Dedifferentiated amniotic fluid mesenchymal stem cell (primary cell): ENCODE measurements at regions not wholly inside any gene's neighbourhood (a gene's known extent, or its start where the extent isn't known, plus 50 kb on each side); places are given as distances from the start of the nearest gene placed in this dataset.

Experiments
- DNase-seq: peaks from one replicate; pipeline ENCODE4 v3.0.0-alpha.2; 2016; ENCODE audit errors: extremely low spot score

DNA sequence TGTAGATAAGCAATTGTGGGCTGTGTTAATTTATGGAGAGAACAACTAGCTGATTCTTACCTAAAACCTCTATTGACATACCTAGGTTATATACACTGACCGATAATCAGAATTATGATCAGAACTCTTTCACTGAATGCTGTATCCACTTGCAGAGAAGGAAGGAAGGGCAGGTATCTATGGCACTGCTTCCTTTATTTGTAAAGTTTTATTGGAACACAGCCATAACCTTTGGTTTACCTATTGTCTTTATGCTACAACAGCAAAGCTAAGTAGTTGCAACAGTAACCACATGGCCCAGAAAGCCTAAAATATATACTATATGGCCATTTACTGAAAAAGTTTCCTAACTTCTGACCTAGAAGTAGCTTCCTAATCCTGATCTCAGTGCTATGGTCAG, 358.9 kb upstream of the ARID1B start:
- no peak for DNase-seq

DNA sequence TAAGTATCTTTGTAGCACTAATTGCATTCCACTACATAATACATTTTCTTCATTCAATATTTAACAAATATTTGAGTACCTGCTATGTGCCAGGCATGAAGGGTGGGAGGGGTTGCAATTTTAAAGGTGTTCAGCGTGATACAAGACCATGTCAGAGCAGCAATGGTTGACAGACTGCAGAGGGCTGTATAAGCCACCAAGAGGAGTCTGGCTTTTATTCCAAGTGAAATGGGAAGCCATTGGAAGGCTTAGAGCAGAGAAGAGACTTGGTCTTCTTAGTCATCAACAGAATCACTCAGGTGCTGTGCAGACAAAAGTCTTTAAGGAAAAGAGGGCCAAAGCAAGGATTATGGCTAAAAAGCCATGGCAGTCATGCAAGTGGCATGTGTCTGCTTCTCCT, 360.8 kb upstream of the ARID1B start:
- DNase-seq = no peak

GRCh38 chr6:156413154-156413553, 364.0 kb upstream of the ARID1B start:
- DNase-seq = no peak

DNA sequence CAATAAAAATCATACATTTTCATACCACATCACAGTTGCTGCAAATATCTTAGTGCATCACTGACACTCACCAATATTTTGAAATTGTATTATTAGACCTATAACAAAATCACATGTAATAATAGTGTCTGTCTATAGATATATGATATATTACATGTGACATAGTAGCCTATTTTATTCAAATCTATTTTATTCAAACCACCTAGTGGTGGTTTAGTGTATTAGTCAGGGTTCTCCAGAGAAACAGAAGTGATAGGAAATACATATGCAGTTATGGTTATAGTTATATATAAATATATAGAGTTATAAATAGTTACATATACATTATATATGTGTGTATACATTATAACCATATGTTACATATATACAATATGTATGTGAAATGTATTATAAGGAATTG, 366.5 kb upstream of the ARID1B start:
- DNase-seq = no peak

DNA sequence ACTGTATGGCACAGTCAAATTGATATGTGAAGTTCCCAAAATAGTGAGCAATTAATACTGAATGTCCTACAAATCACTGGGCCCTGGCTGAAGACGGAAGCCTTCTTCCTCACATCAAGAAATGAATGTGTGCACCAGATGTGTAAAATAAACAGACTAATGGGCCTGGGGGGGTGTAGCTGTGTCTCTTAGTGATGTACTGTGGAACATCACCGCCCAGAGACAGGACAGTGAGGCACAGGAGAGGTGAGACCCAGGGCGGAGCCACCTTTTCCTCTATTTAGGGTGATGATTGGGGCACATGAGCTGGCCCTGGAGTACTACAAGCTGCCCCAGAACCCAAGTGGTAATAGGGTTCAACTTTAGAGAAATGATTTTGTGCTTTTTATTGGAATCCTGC, 368.5 kb upstream of the ARID1B start:
- DNase-seq = no peak

DNA sequence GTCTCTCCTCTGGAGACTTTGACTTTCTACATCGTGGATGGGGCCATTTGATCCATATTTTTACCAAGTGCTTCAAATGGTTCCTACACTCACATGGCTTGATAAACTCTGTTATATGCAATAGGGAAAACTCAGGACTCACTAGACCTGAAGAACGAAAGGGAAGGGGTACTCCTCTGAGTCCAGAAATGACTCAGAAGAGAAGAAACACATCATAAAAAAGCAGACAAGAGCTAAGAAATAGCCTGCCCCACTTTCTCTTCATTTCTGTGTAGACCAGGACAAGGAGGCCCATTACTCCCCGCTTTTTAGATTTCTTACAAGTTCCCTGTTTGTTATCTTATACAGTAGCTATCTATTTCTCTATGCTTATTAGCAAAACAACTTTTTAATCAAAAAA, 369.8 kb upstream of the ARID1B start:
- DNase-seq = no peak

DNA sequence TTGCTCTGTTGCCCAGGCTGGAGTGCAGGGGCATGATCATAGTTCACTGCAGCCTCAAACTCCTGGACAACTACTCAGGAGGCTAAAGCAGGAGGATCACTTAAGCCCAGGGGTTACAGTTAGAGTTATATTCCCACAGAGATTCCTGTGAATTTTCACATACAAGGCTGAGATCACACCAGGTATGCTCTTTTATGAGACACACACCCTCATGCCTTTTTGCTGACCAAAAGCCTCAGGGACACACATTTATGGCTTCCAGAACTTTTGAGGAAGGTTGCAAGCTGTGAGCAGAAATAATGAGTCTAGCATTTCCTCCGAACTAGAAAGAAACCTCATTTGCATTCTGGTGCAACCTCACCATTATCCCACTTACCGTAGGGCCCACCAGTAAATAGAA, 370.5 kb upstream of the ARID1B start:
- DNase-seq = no peak

GRCh38 chr6:156406099-156406498, 371.1 kb upstream of the ARID1B start:
- no peak for DNase-seq

GRCh38 chr6:156402628-156403027, 374.6 kb upstream of the ARID1B start:
- no peak for DNase-seq

- no peak for DNase-seq
Observed at GRCh38 chr6:156402227-156402626, 375.0 kb upstream of the ARID1B start.

DNA sequence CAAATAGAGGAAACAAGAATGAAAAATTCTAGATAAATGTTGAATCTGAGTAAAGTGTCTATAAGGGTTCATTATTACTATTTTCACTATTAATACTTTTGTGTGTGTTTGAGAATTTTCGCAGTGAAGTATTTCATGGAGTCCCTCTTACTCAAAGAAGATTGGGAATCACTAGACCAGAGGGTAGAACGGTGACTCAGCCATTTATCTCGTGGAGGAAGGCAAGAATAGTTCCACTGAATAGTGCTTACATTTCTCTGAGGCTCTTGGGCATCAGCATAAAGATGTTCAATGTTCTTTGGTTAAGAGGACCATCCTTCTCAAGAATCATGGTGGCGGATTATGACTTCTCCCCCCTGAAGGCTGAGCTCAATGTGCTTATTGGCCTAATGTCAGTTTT, 376.7 kb upstream of the ARID1B start:
- no peak for DNase-seq

- no peak for DNase-seq
Observed at GRCh38 chr6:156398966-156399365, 378.2 kb upstream of the ARID1B start.

GRCh38 chr6:156398371-156398770, 378.8 kb upstream of the ARID1B start:
- DNase-seq = no peak

DNA sequence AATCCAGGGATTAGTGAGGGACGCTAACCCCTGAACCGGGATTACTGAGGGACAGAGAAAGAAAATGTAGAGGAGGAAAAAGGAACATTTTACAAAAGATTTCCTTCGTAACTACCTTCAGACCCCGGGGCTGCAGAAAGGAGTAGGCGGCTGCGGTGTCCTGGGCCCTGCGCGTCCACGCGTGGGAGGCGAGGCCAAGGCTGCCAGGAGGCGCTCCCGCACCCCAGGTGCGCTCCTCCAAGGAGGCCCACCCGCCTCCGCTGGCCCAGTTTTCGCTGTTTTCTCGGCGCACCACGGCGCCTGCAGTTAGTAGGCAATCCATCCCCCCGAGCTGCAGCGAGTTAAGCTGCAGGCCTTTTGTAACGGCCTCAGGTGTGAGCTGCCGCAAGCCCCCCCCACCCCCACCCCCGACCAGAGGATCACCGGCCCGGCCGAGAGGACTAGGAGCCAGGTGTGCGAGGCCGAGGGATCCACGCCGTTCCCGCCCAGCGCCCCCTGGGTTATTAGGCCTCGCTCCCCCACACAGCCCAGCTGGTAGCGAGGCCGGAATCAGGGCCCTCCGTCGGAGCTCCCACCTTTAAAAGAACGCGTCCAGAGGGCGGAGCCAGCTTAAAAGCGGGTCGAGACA, 380.3 kb upstream of the ARID1B start:
- no peak for DNase-seq

DNA sequence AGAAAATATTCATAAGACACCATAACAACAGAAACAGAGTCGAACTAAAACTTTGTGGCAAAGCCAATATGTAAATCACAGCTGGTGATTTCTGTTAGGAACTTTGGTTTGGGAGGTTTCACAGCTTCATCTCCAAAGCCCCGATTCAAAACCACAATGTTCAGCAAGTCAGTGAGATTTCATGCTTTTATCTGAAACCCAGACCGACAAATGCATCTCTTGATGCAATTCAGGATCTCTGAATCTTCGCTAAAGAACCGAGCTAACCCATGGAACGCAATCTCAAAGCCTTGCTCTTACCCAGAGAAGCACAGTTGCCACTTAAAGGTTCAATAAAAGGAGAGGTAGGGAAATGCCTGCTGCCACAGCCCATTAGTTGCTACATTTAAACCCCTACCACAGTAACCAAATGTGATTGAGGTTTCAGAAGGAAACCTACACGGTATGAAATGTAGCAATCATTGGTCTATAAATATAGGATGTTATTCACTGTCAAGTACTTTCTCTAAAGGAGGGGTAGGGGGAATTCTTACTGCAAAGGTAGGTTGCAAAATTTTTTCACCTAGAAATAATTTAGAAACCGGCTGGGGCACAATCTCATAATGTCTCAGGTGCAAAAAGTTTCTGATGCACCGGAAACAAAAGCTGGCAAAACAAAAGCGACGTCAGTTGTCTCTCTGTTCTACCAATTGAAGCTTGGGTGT, 381.0 kb upstream of the ARID1B start:
- no peak for DNase-seq

DNA sequence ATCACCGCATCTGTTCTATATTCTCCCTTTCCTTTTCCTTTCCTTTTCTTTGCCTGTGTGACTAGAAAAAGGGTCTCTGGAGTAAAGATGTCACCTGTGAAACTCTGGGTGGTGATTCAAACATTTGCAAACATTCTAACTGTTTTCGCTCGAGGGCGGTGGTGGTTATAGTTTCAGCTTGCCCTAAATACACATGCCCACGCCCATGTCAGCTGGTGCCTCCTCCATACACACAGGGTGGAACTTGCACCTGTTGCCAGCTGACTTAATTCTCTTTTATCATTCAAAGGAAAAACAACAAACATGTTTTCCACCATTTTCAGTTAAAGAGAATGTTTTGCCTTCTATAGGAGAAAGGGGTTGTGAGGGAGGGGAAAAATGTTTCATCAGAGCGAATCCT, 381.9 kb upstream of the ARID1B start:
- no peak for DNase-seq

DNA sequence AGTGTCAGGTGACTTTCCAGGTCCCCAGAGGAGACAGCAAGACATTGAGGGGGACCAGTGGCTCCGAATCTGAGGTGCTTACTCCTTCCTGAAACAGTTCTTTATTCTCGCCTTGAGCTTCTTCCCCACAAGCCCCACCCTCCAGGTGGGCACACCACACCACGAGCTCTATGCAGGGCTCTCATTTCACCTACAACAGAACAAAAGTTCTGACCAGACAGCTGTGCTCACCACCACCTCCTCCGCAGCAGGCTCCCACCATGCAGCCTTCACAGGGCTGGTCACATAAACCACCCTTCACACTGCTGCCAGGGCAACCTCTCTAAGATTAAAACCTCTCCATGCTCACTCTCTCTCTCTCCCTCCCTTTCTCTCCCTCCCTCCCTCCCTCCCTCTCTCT, 384.5 kb upstream of the ARID1B start:
- DNase-seq = no peak

GRCh38 chr6:156391977-156392376, 385.2 kb upstream of the ARID1B start:
- no peak for DNase-seq

- no peak for DNase-seq
Observed at GRCh38 chr6:156391061-156391672, 386.0 kb upstream of the ARID1B start.

DNA sequence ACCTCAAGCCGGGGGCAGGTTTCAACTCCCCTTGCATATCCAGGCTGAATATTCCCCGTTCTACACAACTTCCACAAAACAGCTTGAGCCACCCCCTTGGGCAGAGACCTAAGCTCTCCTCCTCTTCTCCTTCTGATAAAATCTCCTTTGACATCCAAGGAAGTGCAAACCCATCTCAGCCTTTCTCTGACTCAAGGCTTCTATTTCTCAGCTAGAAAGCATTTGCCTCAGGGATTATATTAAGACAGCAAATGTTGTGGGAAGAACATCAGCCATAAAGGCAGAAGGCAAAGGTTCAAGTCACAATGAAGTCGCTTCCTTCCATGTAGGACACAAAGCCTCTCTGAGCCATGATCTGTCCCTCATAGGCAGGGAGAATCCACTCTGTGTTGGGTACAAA, 386.6 kb upstream of the ARID1B start:
- no peak for DNase-seq

GRCh38 chr6:156389296-156389695, 387.9 kb upstream of the ARID1B start:
- no peak for DNase-seq

DNA sequence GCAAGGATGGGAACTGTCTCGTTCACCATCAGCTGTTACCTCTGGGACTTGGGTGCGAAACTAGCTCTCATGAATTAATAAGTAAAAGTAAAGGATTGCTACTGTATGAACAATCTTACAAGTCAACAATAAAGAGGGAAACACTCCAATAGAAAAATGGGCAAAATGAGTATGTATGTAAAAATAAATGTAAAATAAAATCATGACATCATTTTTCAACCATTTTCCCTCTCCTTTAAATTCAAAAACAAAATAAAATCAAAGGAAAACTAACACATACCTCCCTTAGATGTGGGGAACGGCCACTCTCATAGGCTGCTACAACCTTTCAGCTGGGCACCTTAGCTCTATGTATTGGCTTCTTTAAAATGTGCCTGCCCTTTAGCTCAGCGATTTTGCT, 389.7 kb upstream of the ARID1B start:
- DNase-seq = no peak

- no peak for DNase-seq
Observed at GRCh38 chr6:156383059-156383458, 394.1 kb upstream of the ARID1B start.
